Activated CD4-positive, alpha-beta T cell treated with anti-CD3 and anti-CD28 coated beads, Interleukin-2, amount 10 ng/mL, durations not matched to agents 7 days and 5 days (primary cell): ENCODE measurements at regions not wholly inside any gene's neighbourhood (a gene's known extent, or its start where the extent isn't known, plus 50 kb on each side); places are given as distances from the start of the nearest gene placed in this dataset.

ENCODE experiments used
- CTCF ChIA-PET: fragments of 350-600 bp; sonication (Branson Sonifier 250); formaldehyde crosslinking; loops from one replicate; lab custom pipeline; 2021; ENCODE audit warnings: antibody characterized with exemption; lab: Charles Lee
- POLR2A ChIA-PET: fragments of 350-600 bp; sonication (Branson Sonifier 250); formaldehyde crosslinking; loops from one replicate; lab custom pipeline; 2021; ENCODE audit warnings: antibody characterized with exemption; lab: Charles Lee
- DNase-seq: peaks from one replicate; pipeline ENCODE4 v3.0.0-alpha.2; 2020
- H3K27ac Mint-ChIP-seq: one replicate; pipeline ENCODE4 v1.8.0; 2021; ENCODE audit warnings: mild to moderate bottlenecking, moderate library complexity, mixed read lengths
- H3K27me3 Mint-ChIP-seq: one replicate; pipeline ENCODE4 v1.8.0; 2021; ENCODE audit warnings: mixed read lengths
- H3K36me3 Mint-ChIP-seq: one replicate; pipeline ENCODE4 v1.8.0; 2021; ENCODE audit warnings: low read depth, mixed read lengths
- H3K4me1 Mint-ChIP-seq: one replicate; pipeline ENCODE4 v1.8.0; 2021; ENCODE audit warnings: mixed read lengths
- H3K4me3 Mint-ChIP-seq: one replicate; pipeline ENCODE4 v1.8.0; 2021; ENCODE audit warnings: mild to moderate bottlenecking, moderate library complexity, mixed read lengths
- H3K9me3 Mint-ChIP-seq: one replicate; pipeline ENCODE4 v1.8.0; 2021; ENCODE audit warnings: mixed read lengths

DNA sequence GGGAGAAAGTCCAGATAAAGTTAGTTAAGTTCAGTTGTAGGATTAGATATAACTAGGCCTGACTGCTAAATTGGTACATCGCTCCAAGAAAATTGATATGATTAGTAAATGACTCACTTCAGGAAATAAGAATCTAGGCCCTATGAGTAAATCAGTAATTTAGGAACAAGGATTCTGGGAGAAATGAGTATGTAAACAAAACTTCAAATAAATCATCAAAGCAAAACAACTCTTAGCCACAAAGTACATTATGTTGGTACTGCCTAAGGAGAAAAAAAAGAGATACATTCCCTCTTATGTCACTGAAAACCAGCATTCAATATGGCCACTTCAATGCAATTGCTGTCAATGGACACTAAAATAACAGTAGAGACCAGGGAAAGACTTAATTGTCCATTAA is 529.1 kb downstream of the ZNF804A start:
- no peak for DNase-seq
- Mint-ChIP-seq H3K27me3 (no peaks in the 10 kb centered on the region), H3K4me3 (no peak overlapping the region), H3K36me3 (no peaks in the 10 kb centered on the region), H3K27ac (no peak overlapping the region), H3K4me1 (no peaks in the 10 kb centered on the region), H3K9me3 (peaks cover 7% of the 10 kb centered on the region)
- POLR2A ChIA-PET = no interaction called here
- CTCF ChIA-PET = no interaction called here

GRCh38 chr2:185128346-185128745 is 530.0 kb downstream of the ZNF804A start:
- no peak overlapping the region for H3K27ac Mint-ChIP-seq
- no peaks in the 10 kb centered on the region for H3K27me3 Mint-ChIP-seq
- no peaks in the 10 kb centered on the region for H3K4me1 Mint-ChIP-seq
- POLR2A ChIA-PET = no interaction called here
- H3K36me3 Mint-ChIP-seq = no peaks in the 10 kb centered on the region
- H3K9me3 Mint-ChIP-seq = peaks cover 7% of the 10 kb centered on the region
- no peak for DNase-seq
- CTCF ChIA-PET = no interaction called here
- no peak overlapping the region for H3K4me3 Mint-ChIP-seq

DNA sequence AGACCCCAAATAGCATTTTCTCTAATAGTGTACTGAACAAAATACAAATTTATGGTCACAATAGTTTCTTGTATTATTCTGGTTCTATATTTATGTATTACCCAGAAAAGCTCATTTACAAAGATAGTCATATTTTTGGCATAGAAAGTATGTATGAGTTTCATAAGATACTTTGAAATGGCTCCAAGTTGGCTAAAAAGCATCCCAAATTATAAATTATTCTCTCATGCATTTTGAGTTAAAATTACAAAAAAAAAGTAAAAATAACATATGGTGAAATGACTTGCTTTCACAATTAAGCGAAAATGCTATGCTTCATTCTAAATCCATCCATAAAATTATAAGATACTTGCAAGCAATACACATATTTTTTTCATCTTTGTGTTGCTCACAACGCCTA is 530.7 kb downstream of the ZNF804A start:
- POLR2A ChIA-PET = no interaction called here
- CTCF ChIA-PET = no interaction called here
- Mint-ChIP-seq H3K4me3 (no peak overlapping the region), H3K9me3 (peaks cover 7% of the 10 kb centered on the region), H3K27me3 (no peaks in the 10 kb centered on the region), H3K27ac (no peak overlapping the region), H3K4me1 (no peaks in the 10 kb centered on the region), H3K36me3 (no peaks in the 10 kb centered on the region)
- DNase-seq = no peak

DNA sequence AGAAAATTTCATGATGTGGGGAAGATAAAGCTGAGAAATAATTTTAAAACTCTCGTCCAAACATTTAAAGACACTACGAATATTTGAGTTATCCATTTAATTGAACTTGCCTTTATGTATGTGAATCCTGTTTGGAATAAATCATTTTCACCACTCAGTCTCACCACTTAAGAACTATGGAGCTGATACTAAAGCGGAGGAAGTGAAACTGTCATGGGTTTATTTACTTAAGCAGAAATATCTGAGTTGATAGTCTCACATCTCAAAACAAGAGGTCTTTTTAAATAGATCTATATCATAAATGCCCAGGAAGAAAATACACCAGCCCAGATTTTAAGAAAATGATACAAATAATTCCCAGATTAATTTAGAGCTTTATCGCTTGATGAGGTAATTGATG is 532.4 kb downstream of the ZNF804A start:
- no peaks in the 10 kb centered on the region for H3K4me1 Mint-ChIP-seq
- H3K36me3 Mint-ChIP-seq = no peaks in the 10 kb centered on the region
- no peak for DNase-seq
- H3K27ac Mint-ChIP-seq = no peak overlapping the region
- no peaks in the 10 kb centered on the region for H3K27me3 Mint-ChIP-seq
- peaks cover 3% of the 10 kb centered on the region for H3K9me3 Mint-ChIP-seq
- POLR2A ChIA-PET = no interaction called here
- CTCF ChIA-PET = no interaction called here
- no peak overlapping the region for H3K4me3 Mint-ChIP-seq

DNA sequence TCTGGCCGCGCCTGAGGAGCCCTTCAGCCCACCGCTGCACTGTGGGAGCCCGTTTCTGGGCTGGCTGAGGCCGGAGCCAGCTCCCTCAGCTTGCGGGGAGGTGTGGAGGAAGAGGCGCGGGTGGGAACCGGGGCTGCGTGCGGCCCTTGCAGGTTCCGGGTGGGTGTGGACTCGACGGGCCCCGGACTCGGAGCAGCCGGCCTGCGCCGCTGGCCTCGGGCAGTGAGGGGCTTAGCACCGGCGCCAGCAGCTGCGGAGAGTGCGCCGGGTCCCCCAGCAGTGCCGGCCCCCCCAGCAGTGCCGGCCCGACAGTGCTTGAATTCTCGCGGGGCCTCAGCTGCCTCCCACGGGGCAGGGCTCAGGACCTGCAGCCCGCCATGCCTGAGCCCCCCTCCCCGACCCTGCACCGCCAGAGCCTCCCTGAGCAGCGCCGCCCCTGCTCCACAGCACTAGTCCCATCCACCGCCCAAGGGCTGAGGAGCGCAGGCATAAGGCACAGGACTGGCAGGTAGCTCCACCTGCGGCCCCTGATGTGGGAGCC is 534.2 kb downstream of the ZNF804A start:
- POLR2A ChIA-PET = no interaction called here
- no peak overlapping the region for H3K4me3 Mint-ChIP-seq
- H3K9me3 Mint-ChIP-seq = peaks cover 3% of the 10 kb centered on the region

DNA sequence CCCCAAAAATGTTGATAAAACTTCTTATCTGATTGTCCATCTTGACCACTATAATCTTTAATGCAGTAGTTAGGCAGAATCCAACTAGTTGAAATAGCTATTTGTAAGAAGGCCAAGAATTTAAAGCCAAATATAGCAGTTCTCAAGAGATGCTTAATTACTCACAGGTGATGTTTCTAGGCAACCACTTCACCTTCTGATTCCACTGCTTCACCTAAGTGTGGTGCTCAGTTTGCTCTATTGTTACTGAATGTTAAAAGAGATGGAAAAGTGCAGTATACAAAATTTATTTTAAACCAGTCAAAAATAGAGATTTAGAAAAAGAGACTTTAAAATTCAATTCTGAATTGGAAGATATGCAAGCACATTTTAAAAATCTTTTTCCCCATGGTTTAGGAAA is 539.4 kb downstream of the ZNF804A start:
- H3K27me3 Mint-ChIP-seq = no peaks in the 10 kb centered on the region
- H3K4me1 Mint-ChIP-seq = no peaks in the 10 kb centered on the region
- no peak overlapping the region for H3K4me3 Mint-ChIP-seq
- H3K36me3 Mint-ChIP-seq = no peaks in the 10 kb centered on the region
- CTCF ChIA-PET = no interaction called here
- H3K27ac Mint-ChIP-seq = no peak overlapping the region
- POLR2A ChIA-PET = no interaction called here
- DNase-seq = no peak
- H3K9me3 Mint-ChIP-seq = peaks cover 10% of the 10 kb centered on the region

More for the DNA sequence above, 534.2 kb downstream of the ZNF804A start:
- Mint-ChIP-seq H3K27ac (no peak overlapping the region), H3K27me3 (no peaks in the 10 kb centered on the region), H3K36me3 (no peaks in the 10 kb centered on the region), H3K4me1 (no peaks in the 10 kb centered on the region)
- no peak for DNase-seq
- CTCF ChIA-PET = no interaction called here

DNA sequence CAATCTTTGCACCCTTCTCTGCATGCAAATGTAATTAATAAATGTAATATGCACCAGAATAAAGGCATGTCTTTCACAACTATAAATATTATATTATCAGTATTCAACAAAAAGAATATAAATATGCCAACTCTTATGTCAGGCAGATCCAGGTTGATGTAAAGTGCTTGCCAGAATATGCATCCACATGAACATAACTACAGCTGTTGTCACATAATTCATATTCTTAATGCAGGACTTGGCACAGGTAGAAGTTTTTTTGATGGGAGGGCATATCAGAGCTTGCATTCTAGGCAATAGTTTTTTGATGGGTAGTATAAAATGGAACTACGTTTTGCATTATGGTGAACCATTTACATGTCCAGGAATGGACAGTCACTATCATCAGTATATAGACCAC is 544.3 kb downstream of the ZNF804A start:
- Mint-ChIP-seq H3K36me3 (no peaks in the 10 kb centered on the region), H3K27ac (no peak overlapping the region), H3K27me3 (no peaks in the 10 kb centered on the region), H3K4me1 (no peaks in the 10 kb centered on the region), H3K4me3 (no peak overlapping the region), H3K9me3 (peaks cover 6% of the 10 kb centered on the region)
- CTCF ChIA-PET = no interaction called here
- POLR2A ChIA-PET = no interaction called here
- DNase-seq = no peak

- Mint-ChIP-seq H3K27me3 (no peaks in the 10 kb centered on the region), H3K27ac (no peak overlapping the region), H3K4me1 (no peaks in the 10 kb centered on the region), H3K9me3 (peaks cover 6% of the 10 kb centered on the region), H3K4me3 (no peak overlapping the region), H3K36me3 (no peaks in the 10 kb centered on the region)
- CTCF ChIA-PET = no interaction called here
- DNase-seq = no peak
- POLR2A ChIA-PET = no interaction called here
These were observed 546.0 kb downstream of the ZNF804A start for GRCh38 chr2:185144159-185144919.

GRCh38 chr2:185145316-185146121 is 547.2 kb downstream of the ZNF804A start:
- no peak for DNase-seq
- CTCF ChIA-PET = no interaction called here
- POLR2A ChIA-PET = no interaction called here
- H3K27me3 Mint-ChIP-seq = no peaks in the 10 kb centered on the region
- no peak overlapping the region for H3K27ac Mint-ChIP-seq
- H3K4me1 Mint-ChIP-seq = no peaks in the 10 kb centered on the region
- peaks cover 3% of the 10 kb centered on the region for H3K9me3 Mint-ChIP-seq
- H3K36me3 Mint-ChIP-seq = no peaks in the 10 kb centered on the region
- no peak overlapping the region for H3K4me3 Mint-ChIP-seq

GRCh38 chr2:185147361-185147760 is 549.0 kb downstream of the ZNF804A start:
- Mint-ChIP-seq H3K27ac (no peak overlapping the region), H3K4me3 (no peak overlapping the region), H3K9me3 (no peaks in the 10 kb centered on the region), H3K27me3 (no peaks in the 10 kb centered on the region), H3K4me1 (no peaks in the 10 kb centered on the region), H3K36me3 (no peaks in the 10 kb centered on the region)
- DNase-seq = no peak
- ChIA-PET POLR2A (interaction anchor here (0.5 kb wide), 1 partner anchor 1301 kb away, joined by 3 read pairs; no protein-coding TSS in a partner anchor), CTCF (no interaction called here)

DNA sequence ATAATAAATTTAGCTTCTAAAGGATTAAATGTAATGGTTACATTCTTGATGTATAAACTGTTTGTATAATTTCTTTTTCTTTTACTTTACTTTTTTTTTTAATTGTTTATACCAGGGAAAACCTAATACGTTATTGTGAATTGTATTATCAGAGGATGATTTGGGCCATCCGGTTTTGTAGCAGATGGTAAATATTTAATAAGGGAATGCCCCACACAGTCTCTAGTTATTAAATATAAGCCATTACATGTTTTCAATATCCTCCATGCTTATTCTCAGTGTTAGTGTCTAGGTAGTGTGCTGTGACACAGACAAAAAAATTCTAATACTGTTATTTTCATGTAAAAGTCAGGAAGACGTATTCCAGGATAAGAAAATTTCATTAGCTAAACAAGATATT is 553.9 kb downstream of the ZNF804A start:
- Mint-ChIP-seq H3K4me3 (no peak overlapping the region), H3K36me3 (no peaks in the 10 kb centered on the region), H3K27ac (no peak overlapping the region), H3K27me3 (no peaks in the 10 kb centered on the region), H3K4me1 (no peaks in the 10 kb centered on the region), H3K9me3 (no peaks in the 10 kb centered on the region)
- CTCF ChIA-PET = no interaction called here
- no peak for DNase-seq
- POLR2A ChIA-PET = no interaction called here

DNA sequence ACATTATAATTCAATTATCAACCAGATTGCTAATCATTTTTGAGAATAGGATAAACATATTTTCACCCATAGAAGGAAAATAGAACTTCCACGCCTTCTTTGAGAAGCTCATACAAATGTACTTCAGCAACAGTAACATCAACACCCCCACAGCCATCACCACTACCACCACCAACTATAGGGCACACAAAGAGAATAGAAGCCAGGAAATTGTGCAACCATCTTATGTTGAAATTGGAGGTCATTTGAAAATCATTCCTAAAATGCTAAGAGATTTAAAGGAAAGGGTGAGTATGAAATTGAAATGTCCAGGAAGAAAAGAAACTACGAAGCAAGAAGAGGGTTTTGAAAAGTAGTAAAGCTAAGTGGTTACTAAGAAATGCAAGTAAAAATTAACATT is 563.4 kb downstream of the ZNF804A start:
- H3K9me3 Mint-ChIP-seq = peaks cover 4% of the 10 kb centered on the region
- no peak for DNase-seq
- H3K36me3 Mint-ChIP-seq = no peaks in the 10 kb centered on the region
- H3K27ac Mint-ChIP-seq = no peak overlapping the region
- no peak overlapping the region for H3K4me3 Mint-ChIP-seq
- no peaks in the 10 kb centered on the region for H3K4me1 Mint-ChIP-seq
- no peaks in the 10 kb centered on the region for H3K27me3 Mint-ChIP-seq
- ChIA-PET CTCF (no interaction called here), POLR2A (no interaction called here)

- no peaks in the 10 kb centered on the region for H3K9me3 Mint-ChIP-seq
- no peak overlapping the region for H3K4me3 Mint-ChIP-seq
- POLR2A ChIA-PET = no interaction called here
- CTCF ChIA-PET = no interaction called here
- DNase-seq = no peak
- H3K4me1 Mint-ChIP-seq = no peaks in the 10 kb centered on the region
- no peaks in the 10 kb centered on the region for H3K27me3 Mint-ChIP-seq
- no peaks in the 10 kb centered on the region for H3K36me3 Mint-ChIP-seq
- no peak overlapping the region for H3K27ac Mint-ChIP-seq
These were observed 564.3 kb upstream of the FSIP2 start for GRCh38 chr2:185174353-185174752.
